Fibroblast of lung (primary cell): ENCODE measurements at regions not wholly inside any gene's neighbourhood (a gene's known extent, or its start where the extent isn't known, plus 50 kb on each side); places are given as distances from the start of the nearest gene placed in this dataset.

Source experiments
- CTCF ChIP-seq, 2 donors: IDR thresholded peaks in 1 of 2; conservative IDR thresholded peaks in 1 of 2; 1 replicate in 1 of 2; 2 replicates in 1 of 2; pipeline ENCODE4 v1.5.1; 2011 to 2012; ENCODE audit warnings: low read length in 2 of 2, control low read depth in 1 of 2, inconsistent platforms in 1 of 2, low read depth in 1 of 2, mild to moderate bottlenecking in 1 of 2
- EZH2 ChIP-seq: IDR thresholded peaks from 2 replicates; pipeline ENCODE4 v1.5.1; 2012; ENCODE audit warnings: low read length, control low read depth, mild to moderate bottlenecking; ENCODE audit errors: missing control alignments

DNA sequence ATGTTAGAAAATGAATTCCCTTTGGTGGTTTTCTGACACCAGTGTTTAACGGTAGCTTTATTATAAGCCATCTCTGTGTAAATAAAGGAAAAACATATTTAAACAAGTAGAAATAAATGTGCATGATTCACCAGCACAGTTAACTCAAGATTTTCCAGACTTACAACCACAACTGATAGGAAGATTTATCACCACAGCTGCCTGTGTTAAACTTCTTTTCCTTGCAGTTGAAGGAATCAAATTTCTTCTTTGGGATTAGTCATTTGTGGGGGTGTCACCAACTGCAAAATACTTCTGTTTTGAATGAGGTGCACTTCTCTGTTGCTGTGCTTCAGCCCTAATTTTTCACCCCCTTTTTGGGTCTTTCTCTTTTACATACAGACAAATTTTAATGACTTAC is 128.1 kb upstream of the STK26 start:
- TF ChIP-seq EZH2 (no peak), CTCF (conservative IDR thresholded peaks at IDR 0.05 in 1 of 2, IDR thresholded peaks at IDR 0.05 in 1 of 2; ENCODE audit: low read depth in 1 of 2, low read length in 2 of 2) (no peak)
